Frontal cortex (tissue), 3 donors: ENCODE measurements at regions not wholly inside any gene's neighbourhood (a gene's known extent, or its start where the extent isn't known, plus 50 kb on each side); places are given as distances from the start of the nearest gene placed in this dataset.
"Not testable (repeated sequence)": the region's sequence is repeated elsewhere in the genome, so short reads cannot be mapped to it uniquely, and the experiment has no call there.

Experiments used
- DNase-seq, 2 donors: peaks; one replicate each; pipeline ENCODE4 v3.0.0; 2012; ENCODE audit warnings: low spot score in 2 of 2
- FAIRE-seq: peaks from 2 replicates; lab custom pipeline; 2012; peaks lifted over from hg19 to GRCh38; lab: Jason Lieb, UNC
- donor health status: control.
- donor health status: control.
- donor health status: control.

- FAIRE-seq: no peak
- DNase-seq: no peak
Observed at GRCh38 chr14:105855893-105856675, 329.7 kb downstream of the TMEM121 start.

DNA sequence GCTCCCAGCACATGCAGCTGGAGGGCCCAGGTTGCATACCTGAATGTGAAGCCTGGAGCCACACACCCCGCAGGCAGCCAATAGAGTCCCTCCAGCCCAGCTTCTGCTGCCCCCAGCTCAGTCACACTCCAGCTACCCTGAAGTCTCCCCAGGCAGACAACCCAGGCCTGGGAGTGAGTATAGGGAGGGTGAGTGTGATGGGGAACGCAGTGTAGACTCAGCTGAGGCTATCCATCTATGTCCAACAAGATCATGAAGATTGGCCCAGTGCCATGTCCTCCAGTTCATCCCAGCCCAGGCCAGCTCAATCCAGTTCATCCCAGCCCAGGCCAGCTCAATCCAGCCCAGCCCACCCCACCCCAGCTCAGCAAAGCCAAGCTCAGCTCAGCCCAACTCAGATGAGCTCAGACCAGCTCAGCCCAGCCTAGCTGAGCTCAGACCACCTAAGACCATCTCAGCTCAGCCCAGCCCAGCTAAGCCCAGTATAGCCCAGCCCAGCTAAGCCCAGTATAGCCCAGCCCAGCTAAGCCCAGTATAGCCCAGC lies 330.4 kb downstream of the TMEM121 start:
- no peak for DNase-seq
- FAIRE-seq: no peak

GRCh38 chr14:105857220-105857825 lies 330.9 kb downstream of the TMEM121 start:
- DNase-seq: no peak
- no peak for FAIRE-seq

- FAIRE-seq (no peak), DNase-seq (no peak)
Observed at GRCh38 chr14:105857826-105858675, 331.7 kb downstream of the TMEM121 start.

DNA sequence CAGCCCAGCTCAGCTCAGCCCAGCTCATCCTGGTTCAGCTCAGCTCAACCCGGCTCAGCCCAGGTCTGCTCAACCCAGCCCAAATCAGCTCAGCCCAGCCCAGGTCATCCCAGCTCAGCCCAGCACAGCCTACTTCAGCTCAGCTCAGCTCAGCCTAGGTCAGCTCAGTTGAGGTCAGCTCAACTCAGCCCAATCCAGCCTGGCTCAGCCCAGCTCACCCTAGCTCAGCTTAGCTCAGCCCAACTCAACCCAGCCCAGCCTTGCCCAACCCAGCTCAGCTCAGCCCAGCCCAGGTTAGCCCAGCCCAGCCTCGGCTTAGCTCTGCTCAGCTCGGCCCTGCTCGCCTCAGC lies 332.3 kb downstream of the TMEM121 start:
- FAIRE-seq (no peak), DNase-seq (no peak)

DNA sequence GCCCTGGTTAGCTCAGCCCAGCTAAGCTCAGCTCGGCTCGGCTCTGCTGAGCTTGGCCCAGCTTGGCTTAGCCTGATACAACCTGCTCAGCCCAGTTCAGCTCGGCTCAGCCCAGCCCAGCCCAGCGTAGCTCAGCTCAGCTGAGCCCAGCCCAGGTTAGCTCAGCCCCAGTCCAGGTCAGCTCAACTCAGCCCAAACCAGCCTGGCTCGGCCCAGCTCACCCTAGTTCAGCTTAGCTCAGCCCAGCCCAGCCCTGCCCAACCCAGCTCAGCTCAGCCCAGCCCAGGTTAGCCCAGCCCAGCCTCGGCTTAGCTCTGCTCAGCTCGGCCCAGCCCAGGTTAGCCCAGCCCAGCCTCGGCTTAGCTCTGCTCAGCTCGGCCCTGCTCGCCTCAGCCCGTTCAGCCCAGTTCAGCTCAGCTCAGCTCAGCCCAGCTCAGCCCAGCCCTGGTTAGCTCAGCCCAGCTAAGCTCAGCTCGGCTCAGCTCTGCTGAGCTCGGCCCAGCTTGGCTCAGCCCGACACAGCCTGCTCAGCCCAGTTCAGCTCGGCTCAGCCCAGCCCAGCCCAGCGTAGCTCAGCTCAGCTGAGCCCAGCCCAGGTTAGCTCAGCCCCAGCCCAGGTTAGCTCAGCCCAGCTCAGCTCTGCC lies 332.8 kb downstream of the TMEM121 start:
- not testable (repeated sequence) for FAIRE-seq

GRCh38 chr14:105859717-105860614 lies 333.6 kb downstream of the TMEM121 start:
- no peak for FAIRE-seq
- DNase-seq: no peak

More for the DNA sequence above, 332.8 kb downstream of the TMEM121 start:
- DNase-seq: not testable (repeated sequence)

GRCh38 chr14:105860615-105861580 lies 334.5 kb downstream of the TMEM121 start:
- no peak for DNase-seq
- FAIRE-seq: no peak

- FAIRE-seq: no peak
- no peak for DNase-seq
Observed at GRCh38 chr14:105861985-105862465, 335.6 kb downstream of the TMEM121 start.

- FAIRE-seq (no peak), DNase-seq (no peak)
Observed at GRCh38 chr14:105862581-105863239, 336.3 kb downstream of the TMEM121 start.

GRCh38 chr14:105863296-105864108 lies 337.1 kb downstream of the TMEM121 start:
- no peak for FAIRE-seq
- no peak for DNase-seq

DNA sequence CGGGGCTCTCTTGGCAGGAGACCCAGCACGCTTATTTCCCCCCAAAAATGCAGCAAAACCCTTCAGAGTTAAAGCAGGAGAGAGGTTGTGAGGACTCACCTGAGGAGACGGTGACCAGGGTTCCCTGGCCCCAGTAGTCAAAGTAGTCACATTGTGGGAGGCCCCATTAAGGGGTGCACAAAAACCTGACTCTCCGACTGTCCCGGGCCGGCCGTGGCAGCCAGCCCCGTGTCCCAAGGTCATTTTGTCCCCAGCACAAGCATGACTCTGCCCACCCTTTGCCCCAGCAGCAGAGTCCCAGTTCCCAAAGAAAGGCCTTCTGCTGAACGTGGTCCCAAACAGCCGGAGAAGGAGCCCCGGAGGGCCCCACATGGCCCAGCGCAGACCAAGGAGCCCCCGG lies 337.7 kb downstream of the TMEM121 start:
- DNase-seq: no peak
- FAIRE-seq: no peak

- DNase-seq (no peak), FAIRE-seq (no peak)
Observed at GRCh38 chr14:105864651-105865265, 338.4 kb downstream of the TMEM121 start.

- FAIRE-seq: no peak
- DNase-seq: no peak
Observed at GRCh38 chr14:105865266-105865903, 339.0 kb downstream of the TMEM121 start.
